Right atrium auricular region (tissue), 2 donors: ENCODE measurements at regions not wholly inside any gene's neighbourhood (a gene's known extent, or its start where the extent isn't known, plus 50 kb on each side); places are given as distances from the start of the nearest gene placed in this dataset.

Experiments
- DNase-seq: peaks from one replicate; pipeline ENCODE4 v3.0.0-alpha.2; 2019; ENCODE audit warnings: low spot score
- H3K27ac ChIP-seq, 2 donors: fragments of 200-600 bp; sonication (generic); 1 replicate in 1 of 2; 2 replicates in 1 of 2; pipeline ENCODE4 v1.5.1; 2016 to 2019
- H3K27me3 ChIP-seq, 2 donors: fragments of 200-600 bp; sonication (generic); one replicate each; pipeline versions ENCODE4 v1.5.1 to v1.6.0; 2017 to 2019
- H3K36me3 ChIP-seq: fragments of 200-600 bp; sonication (generic); one replicate; pipeline ENCODE4 v1.5.1; 2016
- H3K4me1 ChIP-seq, 2 donors: fragments of 200-600 bp; sonication (generic); one replicate each; pipeline versions ENCODE4 v1.5.1 to v1.6.0; 2017 to 2019
- H3K4me3 ChIP-seq, 2 donors: fragments of 200-600 bp; sonication (generic); 1 replicate in 1 of 2; 2 replicates in 1 of 2; pipeline ENCODE4 v1.5.1; 2017 to 2019; ENCODE audit warnings: mild to moderate bottlenecking in 1 of 2, moderate library complexity in 1 of 2
- H3K9me3 ChIP-seq, 2 donors: fragments of 200-600 bp; sonication (generic); one replicate each; pipeline ENCODE4 v1.5.1; 2019
- TF ChIP-seq, protein P1 (sequence below), 2 donors: fragments of 200-600 bp; sonication (generic); IDR thresholded peaks; one replicate each; pipeline ENCODE4 v1.5.1; 2019; ENCODE audit warnings: antibody characterized with exemption in 2 of 2

DNA sequence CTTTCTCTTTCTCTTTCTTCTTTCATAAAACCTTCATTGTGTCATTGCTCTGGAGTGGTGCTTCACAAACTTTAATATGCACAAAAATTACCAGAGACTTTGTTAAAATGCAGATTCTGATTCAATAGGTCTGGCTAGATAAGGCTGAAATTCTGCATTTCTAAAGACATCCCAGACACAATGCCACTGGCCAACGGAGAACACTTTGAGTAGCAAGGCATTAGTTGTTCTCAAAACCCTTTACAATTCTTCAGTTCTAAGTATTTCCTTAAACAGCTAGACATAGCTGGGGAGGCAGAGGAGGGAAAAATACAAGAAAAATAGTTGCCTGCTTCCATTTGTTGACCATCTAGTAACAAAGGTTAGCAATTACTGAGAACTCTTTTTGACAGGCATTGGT, 101.8 kb upstream of the PIK3C3 start:
- no peaks in the 10 kb centered on the region for H3K4me1 ChIP-seq
- DNase-seq, result no peak
- no peak overlapping the region for H3K4me3 ChIP-seq
- TF ChIP-seq, protein P1, sequence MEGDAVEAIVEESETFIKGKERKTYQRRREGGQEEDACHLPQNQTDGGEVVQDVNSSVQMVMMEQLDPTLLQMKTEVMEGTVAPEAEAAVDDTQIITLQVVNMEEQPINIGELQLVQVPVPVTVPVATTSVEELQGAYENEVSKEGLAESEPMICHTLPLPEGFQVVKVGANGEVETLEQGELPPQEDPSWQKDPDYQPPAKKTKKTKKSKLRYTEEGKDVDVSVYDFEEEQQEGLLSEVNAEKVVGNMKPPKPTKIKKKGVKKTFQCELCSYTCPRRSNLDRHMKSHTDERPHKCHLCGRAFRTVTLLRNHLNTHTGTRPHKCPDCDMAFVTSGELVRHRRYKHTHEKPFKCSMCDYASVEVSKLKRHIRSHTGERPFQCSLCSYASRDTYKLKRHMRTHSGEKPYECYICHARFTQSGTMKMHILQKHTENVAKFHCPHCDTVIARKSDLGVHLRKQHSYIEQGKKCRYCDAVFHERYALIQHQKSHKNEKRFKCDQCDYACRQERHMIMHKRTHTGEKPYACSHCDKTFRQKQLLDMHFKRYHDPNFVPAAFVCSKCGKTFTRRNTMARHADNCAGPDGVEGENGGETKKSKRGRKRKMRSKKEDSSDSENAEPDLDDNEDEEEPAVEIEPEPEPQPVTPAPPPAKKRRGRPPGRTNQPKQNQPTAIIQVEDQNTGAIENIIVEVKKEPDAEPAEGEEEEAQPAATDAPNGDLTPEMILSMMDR (IDR thresholded peaks at IDR 0.05), result no peak
- H3K27ac ChIP-seq, result no peak overlapping the region
- no peaks in the 10 kb centered on the region for H3K27me3 ChIP-seq
- H3K36me3 ChIP-seq, result no peaks in the 10 kb centered on the region
- no peaks in the 10 kb centered on the region for H3K9me3 ChIP-seq

DNA sequence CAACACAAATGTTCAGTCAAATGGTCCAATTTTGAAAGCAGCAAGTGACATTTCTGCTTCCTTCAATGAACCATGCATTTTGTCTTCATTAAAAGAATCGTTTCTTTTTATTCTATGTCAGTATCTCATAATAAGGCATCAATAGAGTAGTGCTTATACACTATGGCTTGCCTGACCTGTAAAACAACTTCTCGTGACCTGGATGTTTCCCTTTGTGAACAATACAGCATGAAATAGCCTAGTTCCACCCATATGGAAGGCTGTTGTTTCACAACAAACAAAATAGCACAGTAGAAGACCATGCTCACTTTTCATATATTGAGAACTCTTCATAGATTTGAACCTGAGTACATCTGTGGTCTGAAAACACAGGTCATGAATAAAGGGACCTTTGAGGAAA, 104.3 kb upstream of the PIK3C3 start:
- H3K4me3 ChIP-seq, result no peak overlapping the region
- DNase-seq, result no peak
- H3K36me3 ChIP-seq, result no peaks in the 10 kb centered on the region
- H3K4me1 ChIP-seq, result no peaks in the 10 kb centered on the region
- H3K27ac ChIP-seq, result no peak overlapping the region
- no peaks in the 10 kb centered on the region for H3K27me3 ChIP-seq
- H3K9me3 ChIP-seq, result no peaks in the 10 kb centered on the region
- TF ChIP-seq, protein P1 (IDR thresholded peaks at IDR 0.05), result no peak

DNA sequence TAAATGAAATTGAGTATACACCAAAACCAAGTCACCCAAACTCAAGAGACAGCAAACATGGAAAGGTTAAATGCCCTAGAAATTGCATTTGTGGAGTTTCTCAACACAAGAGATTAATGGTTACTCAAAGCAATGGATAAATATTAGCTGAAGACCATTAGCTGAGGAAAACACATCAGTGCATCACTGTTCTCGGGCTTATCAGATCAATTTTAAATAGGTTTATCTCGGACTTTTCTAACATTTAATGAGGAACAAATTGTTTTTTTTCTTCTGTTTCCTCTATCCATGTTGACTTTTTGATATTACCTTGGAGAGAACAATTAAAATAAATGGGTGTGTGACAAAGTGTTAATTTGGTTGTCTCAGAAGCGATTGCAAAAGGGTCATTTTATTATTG, 105.4 kb upstream of the PIK3C3 start:
- no peak overlapping the region for H3K4me3 ChIP-seq
- TF ChIP-seq, protein P1 (IDR thresholded peaks at IDR 0.05), result no peak
- H3K36me3 ChIP-seq, result no peaks in the 10 kb centered on the region
- H3K27me3 ChIP-seq, result no peaks in the 10 kb centered on the region
- no peaks in the 10 kb centered on the region for H3K9me3 ChIP-seq
- H3K4me1 ChIP-seq, result no peaks in the 10 kb centered on the region
- no peak for DNase-seq
- H3K27ac ChIP-seq, result no peak overlapping the region

DNA sequence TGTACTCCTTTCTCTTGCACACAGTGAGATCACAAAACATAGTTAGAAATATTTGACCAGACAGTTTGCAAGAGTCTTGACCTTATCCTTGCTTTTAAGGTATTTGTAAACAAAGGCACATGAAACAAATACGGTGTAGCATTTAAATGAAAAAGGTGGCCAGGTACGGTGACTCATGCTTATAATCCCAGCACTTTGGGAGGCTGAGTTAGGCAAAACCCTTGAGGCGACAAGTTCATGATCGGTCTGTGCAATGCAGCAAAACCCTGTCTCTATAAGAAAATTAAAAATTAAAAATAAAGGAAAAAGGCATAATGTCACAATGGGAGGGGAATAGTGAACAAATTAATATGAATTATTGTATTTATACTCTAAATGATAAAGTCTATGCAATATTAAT, 109.5 kb upstream of the PIK3C3 start:
- no peak for DNase-seq
- TF ChIP-seq, protein P1 (IDR thresholded peaks at IDR 0.05), result no peak
- no peaks in the 10 kb centered on the region for H3K4me1 ChIP-seq
- H3K36me3 ChIP-seq, result no peaks in the 10 kb centered on the region
- no peak overlapping the region for H3K27ac ChIP-seq
- no peaks in the 10 kb centered on the region for H3K9me3 ChIP-seq
- no peak overlapping the region for H3K4me3 ChIP-seq
- no peaks in the 10 kb centered on the region for H3K27me3 ChIP-seq

DNA sequence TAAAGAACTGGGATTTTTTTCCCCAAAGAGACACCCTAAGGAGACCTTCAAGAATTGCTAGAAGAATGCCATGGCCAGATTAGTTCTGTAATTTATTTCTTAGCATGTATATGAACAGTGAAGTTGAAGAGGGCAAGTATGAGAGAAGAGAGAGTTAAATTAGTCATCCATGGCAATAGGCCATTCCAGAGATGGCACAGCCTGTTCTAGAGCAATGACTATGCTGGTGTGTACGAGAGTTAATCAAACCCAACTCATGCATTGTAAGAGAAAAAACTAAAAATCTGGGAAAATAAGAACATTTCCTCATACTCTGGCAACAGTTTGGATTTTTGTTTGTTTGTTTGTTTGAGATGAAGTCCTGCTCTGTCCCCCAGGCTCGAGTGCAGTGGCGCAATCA, 112.1 kb upstream of the PIK3C3 start:
- H3K36me3 ChIP-seq, result no peaks in the 10 kb centered on the region

More for the DNA sequence above, 112.1 kb upstream of the PIK3C3 start:
- TF ChIP-seq, protein P1 (IDR thresholded peaks at IDR 0.05), result no peak
- Histone ChIP-seq H3K27me3 (no peaks in the 10 kb centered on the region), H3K4me3 (no peak overlapping the region), H3K4me1 (no peaks in the 10 kb centered on the region), H3K27ac (no peak overlapping the region), H3K9me3 (no peaks in the 10 kb centered on the region)
- DNase-seq, result no peak
